ENCODE measurements at regions not wholly inside any gene's neighbourhood (a gene's known extent, or its start where the extent isn't known, plus 50 kb on each side); places are given as distances from the start of the nearest gene placed in this dataset.
"Not testable (repeated sequence)": the region's sequence is repeated elsewhere in the genome, so short reads cannot be mapped to it uniquely, and the experiment has no call there.

GRCh38 chr3:150328654-150329040 is 79.5 kb upstream of the TSC22D2 start:
- no peak for DNase-seq (ENCODE audit: low read depth)

GRCh38 chr3:150327678-150328653 is 80.1 kb upstream of the TSC22D2 start:
- DNase-seq (ENCODE audit: low read depth) = no peak

- no peak for DNase-seq (ENCODE audit: low read depth)
These were observed 83.3 kb upstream of the TSC22D2 start for GRCh38 chr3:150324788-150325187.

GRCh38 chr3:150324245-150324644 is 83.9 kb upstream of the TSC22D2 start:
- no peak for DNase-seq (ENCODE audit: low read depth)

- no peak for DNase-seq (ENCODE audit: low read depth)
These were observed 84.3 kb upstream of the TSC22D2 start for GRCh38 chr3:150323770-150324169.

- not testable (repeated sequence) for DNase-seq (ENCODE audit: low read depth)
These were observed 85.0 kb upstream of the TSC22D2 start for GRCh38 chr3:150323091-150323490.

- DNase-seq (ENCODE audit: low read depth) = not testable (repeated sequence)
These were observed 87.1 kb upstream of the TSC22D2 start for GRCh38 chr3:150320971-150321370.

- DNase-seq (ENCODE audit: low read depth) = peak; percentile 85
These were observed 88.2 kb upstream of the TSC22D2 start for GRCh38 chr3:150319900-150320299.

- DNase-seq (ENCODE audit: low read depth) = no peak
These were observed 90.6 kb upstream of the TSC22D2 start for GRCh38 chr3:150317469-150317868.

GRCh38 chr3:150315721-150316120 is 92.4 kb upstream of the TSC22D2 start:
- peak; percentile 68 for DNase-seq (ENCODE audit: low read depth)

- DNase-seq (ENCODE audit: low read depth) = no peak
These were observed 93.7 kb upstream of the TSC22D2 start for GRCh38 chr3:150314248-150315004.

- DNase-seq (ENCODE audit: low read depth) = no peak
These were observed 96.0 kb upstream of the TSC22D2 start for GRCh38 chr3:150312018-150312657.

GRCh38 chr3:150311156-150311555 is 96.9 kb upstream of the TSC22D2 start:
- DNase-seq (ENCODE audit: low read depth) = no peak

GRCh38 chr3:150309557-150309956 is 98.5 kb upstream of the TSC22D2 start:
- peak; percentile 50 for DNase-seq (ENCODE audit: low read depth)

GRCh38 chr3:150309257-150309542 is 98.9 kb upstream of the TSC22D2 start:
- DNase-seq (ENCODE audit: low read depth) = no peak

- DNase-seq (ENCODE audit: low read depth) = no peak
These were observed 99.4 kb upstream of the TSC22D2 start for GRCh38 chr3:150308481-150309256.

- no peak for DNase-seq (ENCODE audit: low read depth)
These were observed 100.1 kb upstream of the TSC22D2 start for GRCh38 chr3:150308037-150308319.

- DNase-seq (ENCODE audit: low read depth) = no peak
These were observed 100.6 kb upstream of the TSC22D2 start for GRCh38 chr3:150307311-150308036.

GRCh38 chr3:150306906-150307305 is 101.2 kb upstream of the TSC22D2 start:
- no peak for DNase-seq (ENCODE audit: low read depth)

- no peak for DNase-seq (ENCODE audit: low read depth)
These were observed 102.0 kb upstream of the TSC22D2 start for GRCh38 chr3:150306083-150306482.

- DNase-seq (ENCODE audit: low read depth) = no peak
These were observed 104.3 kb upstream of the TSC22D2 start for GRCh38 chr3:150303768-150304167.

- DNase-seq (ENCODE audit: low read depth) = no peak
These were observed 105.9 kb upstream of the TSC22D2 start for GRCh38 chr3:150302246-150302645.

All from fibroblast of gingiva (primary cell).